ENCODE measurements at regions not wholly inside any gene's neighbourhood (a gene's known extent, or its start where the extent isn't known, plus 50 kb on each side); places are given as distances from the start of the nearest gene placed in this dataset.

GRCh38 chr4:13942977-13943376 is 315.5 kb upstream of the BOD1L1 start:
- FAIRE-seq: no peak

- FAIRE-seq: no peak
Observed at GRCh38 chr4:13944095-13944511, 316.6 kb upstream of the BOD1L1 start.

DNA sequence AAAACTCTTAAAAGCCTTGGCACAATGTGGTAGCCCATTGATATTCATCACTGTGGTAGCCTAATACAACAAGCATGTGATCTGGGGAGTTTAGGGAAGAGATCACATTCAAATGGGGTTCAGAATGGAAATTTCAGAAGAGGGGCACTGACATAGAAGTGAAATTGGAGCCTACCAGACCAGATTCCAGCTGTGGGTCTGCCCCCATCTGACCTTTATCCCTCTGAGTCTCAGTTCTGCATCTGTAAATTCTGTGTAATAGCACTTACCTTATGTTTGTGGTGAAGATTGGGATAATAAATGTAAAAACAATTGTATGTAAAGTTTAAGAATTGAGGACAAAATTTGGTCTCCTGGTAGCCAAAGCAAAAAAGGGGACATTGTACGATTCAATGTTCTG is 320.4 kb upstream of the BOD1L1 start:
- FAIRE-seq: no peak

DNA sequence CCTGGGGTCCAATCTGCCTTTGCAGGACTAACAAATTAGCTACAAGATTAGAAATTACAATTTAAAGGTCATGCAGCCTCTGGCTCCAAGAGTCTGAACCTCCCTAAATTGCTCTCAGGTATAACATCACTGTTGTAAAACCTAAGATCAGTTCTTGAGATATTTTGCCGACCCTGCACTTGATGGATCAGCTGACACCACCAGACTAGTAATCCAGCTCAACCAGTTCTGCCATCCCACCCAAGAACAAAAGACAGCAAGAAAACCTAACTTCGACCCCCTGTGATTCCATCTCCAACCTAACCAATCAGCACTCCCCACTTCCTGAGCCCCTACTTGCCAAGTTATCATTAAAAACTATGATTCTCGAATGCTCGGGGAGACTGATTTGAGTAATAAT is 323.0 kb upstream of the BOD1L1 start:
- no peak for FAIRE-seq

GRCh38 chr4:13953083-13953482 is 325.6 kb upstream of the BOD1L1 start:
- FAIRE-seq: no peak

GRCh38 chr4:13955551-13955950 is 328.0 kb upstream of the BOD1L1 start:
- FAIRE-seq: no peak

- FAIRE-seq: no peak
Observed at GRCh38 chr4:13956947-13957346, 329.4 kb upstream of the BOD1L1 start.

- no peak for FAIRE-seq
Observed at GRCh38 chr4:13957871-13958270, 330.3 kb upstream of the BOD1L1 start.

DNA sequence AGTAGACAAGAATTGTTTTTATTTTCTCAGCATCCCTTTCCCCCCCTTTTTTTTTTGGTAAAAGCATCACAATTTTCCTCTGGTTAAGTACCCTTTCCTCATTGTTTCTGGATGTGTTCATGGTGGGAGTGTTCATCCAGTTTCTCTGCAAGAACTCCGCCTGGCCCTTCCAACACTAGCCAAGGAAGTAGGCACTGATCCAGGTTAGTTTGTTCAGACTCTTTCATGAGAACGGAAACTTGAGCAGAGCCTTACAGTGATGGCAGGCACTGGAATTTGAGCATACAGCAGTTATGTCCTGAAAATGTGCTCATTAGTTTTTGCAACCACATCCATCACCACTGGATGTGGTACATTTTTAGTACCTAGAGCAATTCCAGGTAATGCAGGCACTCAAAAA is 336.1 kb upstream of the BOD1L1 start:
- FAIRE-seq: no peak

DNA sequence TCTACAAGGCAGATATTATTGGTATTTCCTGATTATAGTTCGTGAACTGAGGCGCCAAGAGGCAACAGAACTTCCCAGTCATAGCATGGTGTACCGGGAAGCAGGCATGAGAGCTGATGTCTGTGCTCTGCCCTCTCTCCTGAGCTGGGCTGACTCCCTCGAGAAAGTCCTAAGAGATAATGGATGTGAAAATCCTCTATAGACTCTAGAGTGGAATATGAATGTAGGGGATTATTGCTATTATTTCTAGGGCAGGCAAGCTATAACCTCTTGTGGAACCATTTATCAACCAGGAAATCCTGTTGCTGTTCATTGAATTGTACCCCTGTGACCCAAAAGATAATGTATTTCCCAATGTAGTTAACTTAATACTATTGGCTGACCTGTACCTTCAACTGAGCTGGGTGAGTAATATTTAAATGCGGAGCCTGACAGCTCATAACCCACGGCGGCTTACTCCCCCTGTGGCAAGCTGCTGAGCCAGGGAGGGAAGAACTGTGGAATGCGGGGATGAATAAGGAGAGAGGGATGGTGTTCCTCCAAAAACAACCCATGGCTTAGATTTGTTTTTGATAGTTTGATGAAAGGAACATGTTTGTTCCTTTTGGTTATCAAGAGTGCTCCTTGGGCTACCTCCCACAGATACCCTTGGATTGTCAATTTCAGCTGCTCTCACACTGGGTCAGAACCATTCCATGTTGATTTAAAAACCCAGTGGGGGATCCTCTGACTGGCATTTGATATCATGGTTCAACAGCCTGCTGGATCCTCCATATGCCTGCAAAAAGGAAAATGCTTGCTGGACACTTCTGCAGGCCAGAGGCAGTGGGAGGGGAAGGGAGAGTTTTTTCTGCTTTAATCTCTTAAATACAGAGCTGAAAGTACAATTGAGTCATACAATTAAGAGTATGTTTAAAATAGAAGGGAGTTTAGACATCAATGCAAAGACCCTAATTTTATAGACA is 339.0 kb upstream of the BOD1L1 start:
- no peak for FAIRE-seq

GRCh38 chr4:13968723-13969122 is 341.2 kb upstream of the BOD1L1 start:
- no peak for FAIRE-seq

DNA sequence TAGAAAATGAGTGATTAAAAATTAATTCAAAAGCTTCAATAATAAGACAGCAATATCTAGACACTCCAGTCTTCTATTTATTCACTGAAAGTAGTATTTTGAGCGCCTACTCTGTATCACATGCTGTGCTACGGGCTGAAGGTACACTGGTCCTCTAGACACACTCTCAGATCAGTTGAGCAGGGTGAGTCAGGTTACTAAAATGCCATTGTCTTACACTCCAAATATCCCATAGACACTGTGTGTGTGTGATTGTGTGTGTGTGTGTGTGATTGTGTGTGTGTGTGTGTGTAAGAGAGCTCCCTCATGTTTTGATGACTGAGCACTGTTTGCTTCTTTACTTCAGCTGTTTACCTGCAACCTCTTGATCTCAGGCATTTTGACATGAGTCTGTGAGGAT is 342.8 kb upstream of the BOD1L1 start:
- no peak for FAIRE-seq

- FAIRE-seq: no peak
Observed at GRCh38 chr4:13977746-13978145, 350.2 kb upstream of the BOD1L1 start.

DNA sequence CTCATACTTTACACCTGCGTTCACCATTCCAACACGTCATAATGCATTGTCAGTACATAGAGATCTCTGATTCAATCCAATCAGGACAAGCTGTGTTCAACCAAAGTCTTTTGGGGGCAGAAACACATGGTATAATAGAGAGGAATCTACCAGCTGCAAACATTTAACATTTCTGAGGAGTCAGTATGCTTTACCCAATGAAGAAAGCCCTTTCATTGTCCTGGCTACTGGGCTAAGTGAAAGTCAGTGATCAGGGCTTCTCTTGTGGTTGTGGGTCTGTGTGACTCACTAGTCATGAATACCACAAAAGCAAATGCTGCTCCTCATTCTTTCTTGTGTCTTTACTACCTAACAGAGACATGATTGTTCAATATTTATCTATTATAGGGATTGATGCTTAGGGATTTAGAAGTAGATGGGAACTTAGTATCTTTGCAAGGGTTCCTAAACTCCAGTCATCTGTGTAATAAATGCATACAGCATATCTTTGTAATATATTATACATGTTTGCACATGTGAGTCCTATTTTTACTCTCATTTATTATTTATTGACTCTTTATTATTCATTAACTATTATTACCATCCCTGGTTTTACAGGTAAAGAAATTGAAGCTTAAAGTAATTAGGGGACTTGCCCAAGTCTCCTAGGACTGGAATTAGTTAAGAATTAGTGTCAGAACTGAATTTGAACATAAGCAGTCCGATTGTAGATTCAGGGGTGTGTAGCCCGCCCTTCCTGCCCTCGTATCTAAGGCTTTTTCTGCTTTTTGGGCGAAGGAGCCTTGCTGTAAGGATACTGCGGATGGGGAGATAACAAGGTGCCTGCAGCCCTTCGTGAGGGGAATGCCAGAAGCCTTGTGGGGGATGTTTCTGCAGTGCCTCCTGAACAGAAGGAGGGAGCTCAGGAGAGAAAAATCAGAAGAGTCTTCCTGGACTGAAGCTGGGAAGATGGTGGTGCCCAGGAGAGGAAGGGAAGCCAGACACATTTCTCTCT is 353.1 kb upstream of the BOD1L1 start:
- FAIRE-seq: no peak

DNA sequence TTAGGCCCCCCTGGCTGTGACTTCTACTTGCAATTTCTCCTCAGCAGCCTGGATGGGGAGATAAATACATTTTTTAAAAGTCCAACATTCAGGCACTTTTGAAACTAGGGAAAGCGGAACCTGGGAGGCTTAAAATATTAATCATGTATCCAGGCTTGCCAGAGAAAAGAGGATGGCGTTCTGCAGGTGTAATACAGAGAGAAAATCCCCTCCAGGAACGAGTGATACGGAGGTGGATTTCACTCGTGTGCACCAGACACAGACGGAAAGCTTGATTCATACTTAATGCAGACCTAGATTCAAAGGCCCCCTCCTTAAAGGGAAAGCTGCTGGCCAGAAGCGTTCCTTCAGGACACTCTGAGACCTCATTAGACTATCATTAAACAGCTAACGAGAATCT is 354.0 kb upstream of the BOD1L1 start:
- no peak for FAIRE-seq

- FAIRE-seq: no peak
Observed at GRCh38 chr4:13982010-13982409, 354.5 kb upstream of the BOD1L1 start.

- FAIRE-seq: no peak
Observed at GRCh38 chr4:13983189-13983790, 355.8 kb upstream of the BOD1L1 start.

DNA sequence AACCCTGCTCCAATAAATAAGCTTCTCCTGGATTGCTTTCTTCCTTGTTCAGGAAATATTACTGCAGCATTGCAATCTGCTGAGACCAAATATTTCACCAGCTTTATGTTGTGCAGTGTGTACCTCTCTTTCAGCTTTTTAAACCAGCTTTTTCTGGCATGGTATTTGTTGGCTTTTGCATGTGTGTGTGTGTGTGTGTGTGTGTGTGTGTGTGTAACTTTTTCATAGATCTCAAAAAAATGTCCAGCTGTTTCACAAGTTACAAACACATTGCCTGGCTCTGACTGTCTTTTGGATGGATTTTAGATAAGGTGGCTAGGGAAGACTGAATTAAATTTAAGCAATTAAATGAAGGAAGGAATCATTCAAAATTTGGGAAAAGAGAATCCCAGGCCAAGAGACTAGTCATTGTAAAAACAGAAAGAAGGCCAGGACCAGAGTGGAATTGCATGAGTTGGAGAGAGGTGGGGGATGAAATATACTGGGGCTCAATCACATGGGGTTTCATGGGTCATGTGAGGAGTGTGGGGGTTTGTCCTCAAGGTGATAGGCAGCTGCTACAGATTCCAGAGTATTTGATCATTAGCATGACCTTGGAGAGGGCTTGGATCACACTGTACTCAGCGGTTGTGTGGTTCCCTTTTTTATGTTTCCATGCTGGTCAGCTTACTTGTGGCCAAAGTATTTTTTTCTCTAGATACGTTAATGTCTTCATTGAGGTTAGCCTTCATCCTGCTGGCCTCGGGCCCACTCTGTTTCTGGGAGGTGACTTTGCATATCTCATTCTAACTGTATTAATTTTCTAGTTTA is 357.7 kb upstream of the BOD1L1 start:
- no peak for FAIRE-seq

GRCh38 chr4:13985837-13986236 is 358.3 kb upstream of the BOD1L1 start:
- no peak for FAIRE-seq

DNA sequence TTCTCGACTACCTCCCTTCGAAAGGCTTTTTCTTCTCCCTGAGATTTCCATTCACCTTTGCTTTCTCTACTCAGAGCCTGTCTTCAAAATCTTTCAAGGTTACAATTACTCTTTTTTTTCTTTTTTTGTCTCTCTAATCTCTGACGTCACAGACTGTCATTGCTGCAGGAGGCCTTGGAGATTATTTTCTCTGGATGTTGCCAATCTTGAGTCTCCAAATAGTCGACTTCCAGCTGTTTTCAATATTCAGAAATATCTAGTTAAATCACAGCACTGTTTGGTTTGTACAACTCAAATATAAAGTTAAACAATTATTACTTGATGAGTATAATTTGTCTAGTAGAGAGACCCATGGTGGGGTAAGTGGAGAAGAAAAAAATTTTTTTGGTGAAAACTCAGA is 359.0 kb upstream of the BOD1L1 start:
- FAIRE-seq: no peak

DNA sequence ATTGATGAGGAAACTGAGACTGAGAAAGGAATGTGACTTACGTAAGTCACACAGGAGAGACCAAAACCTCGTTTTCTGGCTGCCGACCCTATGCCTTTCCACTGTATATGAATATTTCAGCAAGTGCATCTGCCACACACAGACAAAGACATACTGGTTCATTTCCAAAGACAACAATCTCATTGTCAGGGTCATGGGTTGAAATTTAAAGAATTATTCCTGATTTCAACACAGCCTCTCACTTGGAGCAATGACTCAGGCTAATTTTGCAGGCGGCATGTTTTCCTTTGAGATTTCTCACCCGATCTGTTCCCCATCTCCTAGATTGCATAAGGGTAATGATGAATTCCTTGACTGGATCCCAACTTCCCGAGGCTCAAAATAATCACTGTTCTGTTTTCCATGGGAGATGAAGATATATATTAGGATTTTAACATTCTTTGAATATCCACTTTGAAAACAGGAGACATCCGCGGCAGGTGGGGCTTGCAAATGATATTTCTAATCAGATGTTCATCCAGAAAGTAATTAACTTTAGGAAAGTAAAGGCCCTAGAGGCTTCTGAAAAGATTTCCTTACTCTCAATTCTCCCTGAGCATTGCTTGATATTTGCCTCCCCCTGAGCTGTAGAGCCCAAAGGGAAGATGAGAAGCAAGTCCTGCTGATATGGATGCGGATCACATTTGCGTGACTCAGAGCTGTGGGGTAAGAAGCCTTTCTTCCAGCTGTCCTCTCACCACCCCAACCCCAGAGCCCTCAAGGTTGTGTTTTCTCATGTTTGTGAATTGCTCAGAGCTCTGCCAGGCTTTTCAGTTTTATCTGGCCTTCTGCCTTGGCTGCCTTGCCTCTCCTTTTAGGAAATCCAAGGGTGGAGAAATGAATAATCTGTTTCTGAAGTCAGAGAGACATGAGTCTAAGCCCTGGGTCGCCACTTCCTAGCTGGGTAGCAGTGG is 361.1 kb upstream of the BOD1L1 start:
- no peak for FAIRE-seq

All from colon (tissue), 2 donors.